GM11168 (cell line): ENCODE measurements at regions not wholly inside any gene's neighbourhood (a gene's known extent, or its start where the extent isn't known, plus 50 kb on each side); places are given as distances from the start of the nearest gene placed in this dataset.
"Not testable (repeated sequence)": the region's sequence is repeated elsewhere in the genome, so short reads cannot be mapped to it uniquely, and the experiment has no call there.

ENCODE experiments used
- in situ Hi-C: fragments of 300-500 bp; cut with MboI; formaldehyde crosslinking; loops from one replicate; pipeline ENCODE4 v1.12.0; 2022; ENCODE audit warnings: low sequenced_read_pairs; ENCODE audit not compliant: unreplicated experiment

GRCh38 chr20:30811885-30812671 lies 445.4 kb upstream of the DEFB115 start:
- in situ Hi-C loops = loop anchor here (5.0 kb wide), 1 partner anchor 935 kb away; no protein-coding TSS in a partner anchor

GRCh38 chr20:30812739-30813411 lies 444.6 kb upstream of the DEFB115 start:
- in situ Hi-C loops = loop anchor here (5.0 kb wide), 1 partner anchor 936 kb away; no protein-coding TSS in a partner anchor

GRCh38 chr20:30813412-30814311 lies 443.8 kb upstream of the DEFB115 start:
- in situ Hi-C loops = loop anchor here (5.0 kb wide), 1 partner anchor 936 kb away; no protein-coding TSS in a partner anchor

DNA sequence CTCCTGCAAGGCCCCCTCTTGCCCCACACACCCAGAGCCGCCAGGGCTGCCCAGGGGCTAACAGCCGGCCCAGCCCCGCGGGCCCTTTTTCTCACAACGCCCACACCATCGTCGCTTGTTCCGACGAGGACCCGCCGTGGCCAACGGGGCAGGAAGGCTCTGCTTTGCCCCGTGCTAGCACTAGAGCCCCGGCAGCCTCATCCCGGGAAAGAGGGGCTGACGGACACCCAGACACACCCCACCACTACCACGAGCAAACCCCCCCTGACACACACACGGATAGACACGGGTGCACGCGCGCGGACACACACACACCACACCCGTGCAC lies 443.2 kb upstream of the DEFB115 start:
- in situ Hi-C loops = loop anchor here (5.0 kb wide), 1 partner anchor 937 kb away; no protein-coding TSS in a partner anchor

- in situ Hi-C loops = not testable (repeated sequence)
Measured at GRCh38 chr20:30815027-30815576, 442.4 kb upstream of the DEFB115 start.

DNA sequence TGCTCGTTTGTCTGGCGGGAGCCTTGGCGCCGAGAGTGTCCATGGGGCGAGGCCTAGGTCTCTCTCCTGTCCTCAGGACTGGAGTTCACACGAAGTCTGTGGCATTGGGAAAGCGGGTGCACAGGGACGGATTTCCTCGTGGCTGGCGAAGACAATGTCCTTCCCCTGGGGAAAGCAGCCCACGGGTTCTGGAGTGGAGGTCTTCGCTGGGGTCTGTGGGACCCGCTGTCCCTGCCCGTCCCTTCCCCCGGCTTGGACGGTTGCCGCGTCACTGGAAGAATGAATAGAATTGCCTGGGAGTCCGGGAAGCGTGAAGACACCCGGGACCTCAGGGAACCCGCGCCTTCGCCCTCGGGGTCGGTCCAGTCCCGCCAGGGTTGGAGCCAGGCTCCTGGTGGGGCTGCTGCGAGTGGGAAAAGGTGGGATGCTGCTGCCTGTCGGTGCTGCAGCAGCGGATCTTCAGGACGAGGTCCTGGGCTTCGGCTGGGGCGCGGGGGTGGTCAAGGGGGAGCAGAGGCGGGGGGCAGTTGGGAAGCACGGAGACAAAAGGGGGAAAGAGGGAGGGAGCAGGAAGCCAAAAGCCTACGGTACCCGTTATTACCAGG lies 441.8 kb upstream of the DEFB115 start:
- in situ Hi-C loops = no loop called here

DNA sequence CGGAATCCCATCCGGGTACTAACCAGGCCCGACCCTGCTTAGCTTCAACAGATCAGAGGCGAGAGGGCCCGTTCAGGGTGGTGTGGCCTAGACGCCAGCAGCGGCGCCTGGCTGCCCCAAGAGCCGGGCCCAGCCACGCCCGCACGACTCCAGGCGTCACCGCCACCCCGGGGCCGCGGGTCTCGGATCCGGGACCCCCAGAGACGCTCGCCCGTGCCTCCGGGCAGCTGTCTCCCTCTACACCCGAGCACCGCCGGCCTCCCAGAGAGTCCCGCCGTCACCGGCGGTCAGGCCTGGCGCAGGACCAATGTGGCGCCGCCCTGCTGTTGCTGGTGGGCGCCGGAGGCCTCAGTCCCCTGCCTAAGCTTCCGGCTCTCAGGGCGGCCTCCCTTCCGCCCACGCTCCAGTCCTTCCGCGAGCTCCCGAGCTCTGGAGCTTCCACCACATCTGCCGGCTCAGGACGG lies 441.2 kb upstream of the DEFB115 start:
- in situ Hi-C loops = no loop called here

DNA sequence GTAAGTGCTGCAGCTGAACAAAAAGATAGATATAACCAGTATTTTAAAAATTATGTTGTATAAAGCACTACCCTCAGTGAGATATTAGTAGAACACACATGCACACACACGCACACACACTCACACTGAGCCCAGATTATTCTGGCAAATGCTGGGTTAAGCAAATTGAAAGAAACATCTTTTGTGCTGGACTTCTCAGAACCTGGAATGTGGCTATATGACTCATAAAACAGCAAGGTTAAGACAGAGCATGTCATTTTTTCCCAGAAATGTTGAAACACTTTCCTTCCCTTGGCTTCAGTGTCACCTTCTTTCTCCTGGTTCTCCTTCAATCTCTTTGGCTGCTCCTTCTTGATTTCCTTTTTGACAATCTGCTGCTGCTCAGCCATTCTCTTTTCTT lies 435.8 kb upstream of the DEFB115 start:
- in situ Hi-C loops = not testable (repeated sequence)

- in situ Hi-C loops = not testable (repeated sequence)
Measured at GRCh38 chr20:30824666-30825065, 432.8 kb upstream of the DEFB115 start.

DNA sequence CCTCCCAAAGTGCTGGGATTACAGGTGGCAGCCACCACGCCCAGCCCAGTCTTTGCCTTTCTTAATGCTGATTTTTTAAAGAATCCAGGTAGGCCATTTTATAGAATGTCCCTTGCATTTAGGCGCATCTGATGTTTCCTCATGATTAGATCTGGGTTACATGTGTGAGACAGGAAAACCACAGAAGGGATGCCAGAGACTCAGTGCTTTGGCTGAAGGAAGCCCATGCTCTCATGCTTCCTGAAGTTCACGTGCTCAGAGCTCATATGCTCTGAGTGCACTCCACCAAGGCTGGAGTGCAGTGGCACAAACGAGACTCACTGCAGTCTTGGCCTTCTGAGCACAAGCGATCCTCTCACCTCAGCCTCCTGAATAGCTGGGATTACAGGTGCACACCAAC lies 411.5 kb upstream of the DEFB115 start:
- in situ Hi-C loops = not testable (repeated sequence)

- in situ Hi-C loops = loop anchor here (25.0 kb wide), 1 partner anchor 1531 kb away; no protein-coding TSS in a partner anchor
Measured at GRCh38 chr20:30868271-30868670, 389.2 kb upstream of the DEFB115 start.

DNA sequence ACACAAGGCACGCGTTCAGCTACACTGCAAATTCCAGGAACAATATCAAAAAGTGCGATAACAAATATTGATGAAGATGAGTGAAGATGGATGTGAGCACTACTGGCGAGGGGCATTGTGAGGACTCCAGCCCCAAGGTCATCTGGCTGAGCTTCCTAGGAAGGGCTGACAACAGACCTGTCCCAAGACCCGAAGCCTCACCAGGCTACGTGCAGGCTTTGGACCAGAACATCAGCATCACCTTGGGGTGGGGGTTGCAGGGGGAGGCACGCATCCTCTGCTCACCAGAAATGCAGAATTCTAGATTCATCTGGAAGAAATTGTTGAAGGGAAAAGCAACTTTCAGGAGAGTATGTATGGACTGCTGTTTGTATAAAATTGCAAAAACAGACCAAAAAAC lies 386.3 kb upstream of the DEFB115 start:
- in situ Hi-C loops = loop anchor here (25.0 kb wide), 1 partner anchor 1534 kb away; no protein-coding TSS in a partner anchor

DNA sequence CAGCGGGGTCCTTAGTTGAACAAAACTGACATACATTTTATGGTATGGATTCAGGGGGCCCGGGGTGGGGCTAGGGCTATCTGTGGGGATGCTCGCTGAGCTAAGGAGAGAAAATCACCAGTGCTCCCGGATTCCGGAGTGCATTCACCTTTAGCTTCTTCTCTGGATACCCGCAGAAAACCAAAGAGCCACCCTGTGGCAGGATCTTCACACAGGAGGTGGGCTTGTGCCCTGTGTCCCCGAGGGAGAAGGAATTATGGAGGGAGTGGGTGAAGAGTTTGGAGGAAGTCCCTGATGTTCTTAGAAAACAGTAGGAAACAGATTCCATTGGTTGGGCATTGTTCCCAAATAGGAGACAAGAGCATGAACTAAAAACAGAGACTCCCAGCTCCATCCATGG lies 385.2 kb upstream of the DEFB115 start:
- in situ Hi-C loops = loop anchor here (25.0 kb wide), 1 partner anchor 1535 kb away; no protein-coding TSS in a partner anchor

- in situ Hi-C loops = not testable (repeated sequence)
Measured at GRCh38 chr20:30875868-30876267, 381.6 kb upstream of the DEFB115 start.

DNA sequence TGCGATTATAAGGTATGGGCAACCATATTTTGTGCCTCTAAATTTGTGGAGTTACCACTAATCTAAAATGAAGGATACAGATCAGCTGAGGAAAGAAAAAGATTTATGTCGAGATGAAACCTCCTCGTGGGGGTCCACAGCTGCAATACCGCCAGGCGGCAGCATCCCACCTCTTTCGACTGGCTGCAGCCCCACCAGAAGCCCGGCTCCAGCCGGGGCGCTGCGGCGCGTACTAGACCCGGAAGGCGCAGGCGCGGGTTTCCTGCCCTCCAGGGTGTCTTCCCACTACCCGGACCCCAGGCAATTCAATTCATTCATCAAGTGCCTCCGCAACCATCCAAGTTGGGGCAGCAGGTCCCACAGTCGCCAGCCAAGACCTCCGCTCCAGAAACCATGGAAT lies 366.1 kb upstream of the DEFB115 start:
- in situ Hi-C loops = not testable (repeated sequence)

DNA sequence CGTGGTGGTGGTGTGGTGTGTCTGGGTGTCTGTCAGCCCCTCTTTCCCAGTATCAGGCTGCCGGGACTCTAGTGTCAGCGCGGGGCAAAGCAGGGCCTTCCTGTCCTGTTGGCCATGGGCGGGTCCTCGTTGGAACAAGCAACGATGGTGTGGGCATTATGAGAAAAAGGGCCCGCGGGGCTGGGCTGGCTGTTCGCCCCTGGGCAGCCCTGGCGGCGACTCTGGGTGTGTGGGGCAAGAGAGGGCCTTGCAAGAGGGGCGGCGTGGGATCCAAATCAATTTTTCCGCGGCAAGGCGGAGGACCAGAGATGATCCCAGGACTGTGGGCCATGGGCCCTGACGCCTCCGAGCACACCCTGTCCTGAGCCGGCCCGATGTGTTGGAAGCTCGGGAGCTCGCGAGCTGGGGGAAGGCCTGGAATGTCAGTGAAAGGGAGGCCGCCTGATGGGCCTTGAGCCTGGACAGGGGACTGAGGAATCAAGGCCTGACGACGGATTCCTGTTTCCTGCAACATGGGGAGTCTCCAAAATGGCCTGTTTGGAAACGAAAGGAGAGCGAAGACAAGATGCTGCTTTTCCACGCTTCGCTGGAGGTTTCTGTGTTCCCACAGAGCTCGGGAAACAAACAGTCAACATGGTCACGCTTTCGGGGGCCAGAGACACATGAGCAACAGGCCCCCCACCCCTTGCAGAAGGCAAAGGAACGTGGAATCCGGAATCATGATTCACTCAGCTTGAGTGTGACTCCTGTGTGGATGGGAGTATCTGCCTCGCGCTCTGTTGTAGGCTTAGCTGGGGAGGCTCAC lies 364.7 kb upstream of the DEFB115 start:
- in situ Hi-C loops = no loop called here

GRCh38 chr20:30893346-30894314 lies 363.8 kb upstream of the DEFB115 start:
- in situ Hi-C loops = not testable (repeated sequence)
